SK-N-SH treated with all-trans-retinoic acid at 6 μM for 48 hours (cell line): ENCODE measurements at regions not wholly inside any gene's neighbourhood (a gene's known extent, or its start where the extent isn't known, plus 50 kb on each side); places are given as distances from the start of the nearest gene placed in this dataset.

ENCODE experiments used
- ATAC-seq: fragments of 200-7000 bp; cut with Tn5 transposase; 3 replicates; pipeline ENCODE4 v1.9.1; 2020; ENCODE audit warnings: mild to moderate bottlenecking, moderate library complexity
- ARNTL ChIP-seq: fragments of 450-650 bp; formaldehyde crosslinking; IDR thresholded peaks from 2 replicates; pipeline ENCODE4 v1.5.0; 2020; ENCODE audit warnings: low read depth, mild to moderate bottlenecking, moderate library complexity, borderline replicate concordance
- BACH2 ChIP-seq: fragments of 250-450 bp; sonication (Bioruptor Pico); IDR thresholded peaks from 2 replicates; pipeline ENCODE4 v1.9.0; 2021; ENCODE audit warnings: mild to moderate bottlenecking, borderline replicate concordance
- CREB5 ChIP-seq: fragments of 250-450 bp; sonication (Bioruptor Pico); IDR thresholded peaks from 2 replicates; pipeline ENCODE4 v1.5.1; 2020; ENCODE audit warnings: low read depth, mild to moderate bottlenecking, moderate library complexity
- CSDC2 ChIP-seq: fragments of 250-450 bp; sonication (Bioruptor Pico); IDR thresholded peaks from 2 replicates; pipeline ENCODE4 v1.5.0; 2020; ENCODE audit warnings: mild to moderate bottlenecking, moderate library complexity
- CSRNP3 ChIP-seq: fragments of 250-450 bp; sonication (Bioruptor Pico); IDR thresholded peaks from 2 replicates; pipeline ENCODE4 v1.5.1; 2021; ENCODE audit warnings: mild to moderate bottlenecking, moderate library complexity
- ESRRG ChIP-seq: fragments of 250-450 bp; sonication (Bioruptor Pico); IDR thresholded peaks from 2 replicates; pipeline ENCODE4 v1.6.1; 2021; ENCODE audit warnings: mild to moderate bottlenecking
- GLIS3 ChIP-seq: fragments of 250-450 bp; sonication (Bioruptor Pico); IDR thresholded peaks from 2 replicates; pipeline ENCODE4 v1.5.0; 2020; ENCODE audit warnings: mild to moderate bottlenecking, moderate library complexity
- ISL1 ChIP-seq: fragments of 250-450 bp; sonication (Bioruptor Pico); IDR thresholded peaks from 2 replicates; pipeline ENCODE4 v2.1.2; 2022; ENCODE audit warnings: mild to moderate bottlenecking, moderate library complexity
- OSR1 ChIP-seq: fragments of 250-450 bp; sonication (Bioruptor Pico); IDR thresholded peaks from 2 replicates; pipeline ENCODE4 v1.8.0; 2022; ENCODE audit warnings: moderate library complexity, mild to moderate bottlenecking, inconsistent platforms
- PATZ1 ChIP-seq: fragments of 250-450 bp; sonication (Bioruptor Pico); IDR thresholded peaks from 2 replicates; pipeline ENCODE4 v1.8.0; 2020; ENCODE audit warnings: mild to moderate bottlenecking, moderate library complexity, borderline replicate concordance
- POU6F1 ChIP-seq: fragments of 250-450 bp; sonication (Bioruptor Pico); IDR thresholded peaks from 2 replicates; pipeline ENCODE4 v1.8.0; 2021; ENCODE audit warnings: low read depth, mild to moderate bottlenecking, moderate library complexity, borderline replicate concordance
- PPARA ChIP-seq: fragments of 250-450 bp; sonication (Bioruptor Pico); IDR thresholded peaks from 2 replicates; pipeline ENCODE4 v1.5.0; 2020; ENCODE audit warnings: mild to moderate bottlenecking, borderline replicate concordance
- RARB ChIP-seq: fragments of 250-450 bp; sonication (Bioruptor Pico); IDR thresholded peaks from 2 replicates; pipeline ENCODE4 v1.8.0; 2021; ENCODE audit warnings: mild to moderate bottlenecking, moderate library complexity
- SNAI2 ChIP-seq: fragments of 250-450 bp; sonication (Bioruptor Pico); IDR thresholded peaks from 2 replicates; pipeline ENCODE4 v1.5.0; 2020; ENCODE audit warnings: mild to moderate bottlenecking, moderate library complexity
- TCF4 ChIP-seq: fragments of 250-450 bp; sonication (Bioruptor Pico); IDR thresholded peaks from 2 replicates; pipeline ENCODE4 v1.8.0; 2021; ENCODE audit warnings: mild to moderate bottlenecking, moderate library complexity, borderline replicate concordance
- TOX ChIP-seq: fragments of 250-450 bp; sonication (Bioruptor Pico); IDR thresholded peaks from 2 replicates; pipeline ENCODE4 v1.8.0; 2021; ENCODE audit warnings: mild to moderate bottlenecking, moderate library complexity, borderline replicate concordance
- TSHZ2 ChIP-seq: fragments of 250-450 bp; sonication (Bioruptor Pico); IDR thresholded peaks from 2 replicates; pipeline ENCODE4 v1.5.0; 2020; ENCODE audit warnings: mild to moderate bottlenecking, moderate library complexity
- ZC3H10 ChIP-seq: fragments of 250-450 bp; sonication (Bioruptor Pico); IDR thresholded peaks from 2 replicates; pipeline ENCODE4 v1.5.1; 2021; ENCODE audit warnings: mild to moderate bottlenecking, moderate library complexity
- ZFP3 ChIP-seq: fragments of 250-450 bp; sonication (Bioruptor Pico); IDR thresholded peaks from 2 replicates; pipeline ENCODE4 v1.5.0; 2020; ENCODE audit warnings: mild to moderate bottlenecking, moderate library complexity
- ZFP30 ChIP-seq: fragments of 450-650 bp; formaldehyde crosslinking; IDR thresholded peaks from 2 replicates; pipeline ENCODE4 v1.5.0; 2022; ENCODE audit warnings: mild to moderate bottlenecking, moderate library complexity
- ZNF565 ChIP-seq: fragments of 450-650 bp; formaldehyde crosslinking; conservative IDR thresholded peaks from 2 replicates; pipeline ENCODE4 v1.5.0; 2020; ENCODE audit warnings: low read depth, mild to moderate bottlenecking, moderate library complexity
- ZNF70 ChIP-seq: fragments of 450-650 bp; formaldehyde crosslinking; IDR thresholded peaks from 2 replicates; pipeline ENCODE4 v1.5.0; 2020; ENCODE audit warnings: mild to moderate bottlenecking, moderate library complexity
- ZNF8 ChIP-seq: fragments of 450-650 bp; formaldehyde crosslinking; IDR thresholded peaks from 2 replicates; pipeline ENCODE4 v1.5.0; 2020; ENCODE audit warnings: mild to moderate bottlenecking, moderate library complexity

- ATAC-seq = no peak
- no peak for TF ChIP-seq ZC3H10 (CRISPR knock-in tag)
- no peak for TF ChIP-seq OSR1
- no peak for TF ChIP-seq PPARA
- no peak for TF ChIP-seq SNAI2
- no peak for TF ChIP-seq RARB
- no peak for TF ChIP-seq TCF4 (CRISPR knock-in tag)
- TF ChIP-seq CSRNP3 (CRISPR knock-in tag) = no peak
- no peak for TF ChIP-seq GLIS3 (CRISPR knock-in tag)
- no peak for TF ChIP-seq POU6F1 (CRISPR knock-in tag)
- TF ChIP-seq ISL1 (CRISPR knock-in tag) = no peak
- no peak for TF ChIP-seq TOX
- no peak for TF ChIP-seq ZFP30 (CRISPR knock-in tag)
- no peak for TF ChIP-seq ARNTL (CRISPR knock-in tag)
- no peak for TF ChIP-seq ZNF70 (CRISPR knock-in tag)
- no peak for TF ChIP-seq ZNF565 (CRISPR knock-in tag)
- TF ChIP-seq CREB5 (CRISPR knock-in tag) = no peak
- no peak for TF ChIP-seq PATZ1 (CRISPR knock-in tag)
- no peak for TF ChIP-seq CSDC2 (CRISPR knock-in tag)
- TF ChIP-seq ESRRG (CRISPR knock-in tag) = no peak
- TF ChIP-seq, all 23 proteins: peak for 0
Observed at GRCh38 chr4:79016878-79017277, 77.6 kb upstream of the PAQR3 start.

GRCh38 chr4:79015411-79015810, 76.2 kb upstream of the PAQR3 start:
- TF ChIP-seq ZFP3 = no peak
- TF ChIP-seq BACH2 = no peak
- TF ChIP-seq ZNF565 (CRISPR knock-in tag) = no peak
- no peak for TF ChIP-seq PPARA
- TF ChIP-seq ZNF70 (CRISPR knock-in tag) = no peak

GRCh38 chr4:79014230-79014629, 75.0 kb upstream of the PAQR3 start:
- ATAC-seq = no peak

More at GRCh38 chr4:79015411-79015810, 76.2 kb upstream of the PAQR3 start:
- no peak for ATAC-seq

More at GRCh38 chr4:79014230-79014629, 75.0 kb upstream of the PAQR3 start:
- TF ChIP-seq ESRRG (CRISPR knock-in tag) (no peak), TSHZ2 (no peak), PPARA (no peak), ZNF8 (CRISPR knock-in tag) (no peak), PATZ1 (CRISPR knock-in tag) (no peak), OSR1 (no peak), ZFP3 (no peak), ISL1 (CRISPR knock-in tag) (no peak), ZNF70 (CRISPR knock-in tag) (no peak), CREB5 (CRISPR knock-in tag) (no peak), ZNF565 (CRISPR knock-in tag) (no peak), CSRNP3 (CRISPR knock-in tag) (no peak), RARB (no peak), BACH2 (no peak), TOX (no peak), ZFP30 (CRISPR knock-in tag) (no peak)
